GM23248 (cell line): ENCODE measurements at regions not wholly inside any gene's neighbourhood (a gene's known extent, or its start where the extent isn't known, plus 50 kb on each side); places are given as distances from the start of the nearest gene placed in this dataset.

Source experiments
- DNase-seq: peaks from one replicate; pipeline ENCODE4 v3.0.0-alpha.2; 2015
- H2AFZ ChIP-seq: fragments of 200-600 bp; sonication (generic); 2 replicates; pipeline ENCODE4 v1.6.1; 2016; ENCODE audit warnings: antibody characterized with exemption
- H3F3A ChIP-seq: fragments of 200-600 bp; sonication (generic); 2 replicates; pipeline ENCODE4 v1.6.1; 2016; ENCODE audit warnings: mild to moderate bottlenecking, antibody characterized with exemption, mixed run types; ENCODE audit not compliant: insufficient read depth
- H3K27ac ChIP-seq: fragments of 200-600 bp; sonication (generic); 2 replicates; pipeline ENCODE4 v1.5.1; 2016; ENCODE audit warnings: mild to moderate bottlenecking
- H3K27me3 ChIP-seq: fragments of 200-600 bp; sonication (generic); replicated peaks from 2 replicates; pipeline ENCODE4 v1.6.1; 2016; ENCODE audit warnings: mild to moderate bottlenecking; ENCODE audit not compliant: insufficient read depth
- H3K36me3 ChIP-seq: fragments of 200-600 bp; sonication (generic); 2 replicates; pipeline ENCODE4 v1.6.1; 2016; ENCODE audit warnings: low read depth, mild to moderate bottlenecking
- H3K4me1 ChIP-seq: fragments of 200-600 bp; sonication (generic); 2 replicates; pipeline ENCODE4 v1.6.1; 2016; ENCODE audit warnings: mild to moderate bottlenecking; ENCODE audit not compliant: insufficient read depth
- H3K4me2 ChIP-seq: fragments of 200-600 bp; sonication (generic); one replicate; pipeline ENCODE4 v1.6.1; 2016; ENCODE audit warnings: mild to moderate bottlenecking; ENCODE audit not compliant: unreplicated experiment
- H3K4me3 ChIP-seq: fragments of 200-600 bp; sonication (generic); 2 replicates; pipeline ENCODE4 v1.5.1; 2016; ENCODE audit warnings: mild to moderate bottlenecking
- H3K79me2 ChIP-seq: fragments of 200-600 bp; sonication (generic); 2 replicates; pipeline ENCODE4 v1.6.1; 2016; ENCODE audit warnings: mild to moderate bottlenecking; ENCODE audit not compliant: insufficient read depth
- H3K9ac ChIP-seq: fragments of 200-600 bp; sonication (generic); 2 replicates; pipeline ENCODE4 v1.6.1; 2016; ENCODE audit warnings: mild to moderate bottlenecking
- H3K9me2 ChIP-seq: fragments of 200-600 bp; sonication (generic); 2 replicates; pipeline ENCODE4 v1.6.1; 2016; ENCODE audit warnings: mixed run types, mild to moderate bottlenecking, moderate library complexity; ENCODE audit not compliant: insufficient read depth
- H3K9me3 ChIP-seq: fragments of 200-600 bp; sonication (generic); one replicate; pipeline ENCODE4 v1.6.1; 2017; ENCODE audit warnings: low read depth
- H4K20me1 ChIP-seq: fragments of 200-600 bp; sonication (generic); 2 replicates; pipeline ENCODE4 v1.6.0; 2016; ENCODE audit not compliant: insufficient read depth
- EZH2 ChIP-seq: fragments of 200-600 bp; sonication (generic); IDR thresholded peaks from 2 replicates; pipeline ENCODE4 v1.6.1; 2018; ENCODE audit warnings: antibody characterized with exemption, mild to moderate bottlenecking; ENCODE audit not compliant: insufficient read depth, poor library complexity, severe bottlenecking
- EZH2phosphoT487 ChIP-seq: fragments of 200-600 bp; sonication (generic); IDR thresholded peaks from 2 replicates; pipeline ENCODE4 v1.6.1; 2018; ENCODE audit warnings: antibody characterized with exemption, moderate library complexity, mild to moderate bottlenecking, low read depth; ENCODE audit not compliant: insufficient read depth
- WGBS, 2 experiments: methylation state at CpG; one replicate each; pipeline ENCODE4 v1.1.6; 2015 to 2017; ENCODE audit warnings: low lambda C conversion rate in 2 of 2, low coverage in 1 of 2; ENCODE audit errors: missing lambda C conversion rate in 2 of 2; 5-methylcytosine and 5-hydroxymethylcytosine counted together
- in situ Hi-C: fragments of 300-500 bp; cut with MboI; formaldehyde crosslinking; loops from 2 replicates; pipeline ENCODE4 v1.15.0; 2020

DNA sequence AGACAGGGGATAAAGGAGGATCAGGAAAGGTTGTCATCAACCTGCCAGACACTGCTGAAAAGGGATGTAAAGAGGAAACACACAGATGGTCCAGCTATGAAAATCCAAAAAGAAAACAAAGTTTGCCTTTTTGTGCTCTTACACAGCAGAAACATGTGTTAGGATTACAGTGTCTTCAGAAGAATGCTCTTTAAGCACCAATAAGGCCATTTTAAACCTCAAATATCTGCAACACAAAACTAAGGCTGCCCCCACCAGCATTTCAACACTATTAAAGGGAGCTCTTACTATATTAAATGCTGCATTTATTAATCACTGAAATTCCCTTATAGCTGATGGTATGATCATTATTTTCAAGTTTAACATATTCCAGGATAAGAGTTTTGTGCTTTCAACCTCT lies 922.5 kb downstream of the NLGN4Y start:
- Histone ChIP-seq H3K36me3 (no peaks in the 10 kb centered on the region), H3K9ac (no peak overlapping the region), H3K4me3 (no peak overlapping the region), H3K9me3 (no peaks in the 10 kb centered on the region), H3K9me2 (no peaks in the 10 kb centered on the region), H4K20me1 (no peaks in the 10 kb centered on the region), H3K27ac (no peak overlapping the region), H2AFZ (no peak overlapping the region), H3K79me2 (no peaks in the 10 kb centered on the region), H3K4me2 (no peak overlapping the region), H3F3A (no peaks in the 10 kb centered on the region), H3K27me3 (no peaks in the 10 kb centered on the region), H3K4me1 (0 out of 2 replicates have a peak, but pooled peaks cover 7% of the 10 kb centered on the region)
- no peak for TF ChIP-seq EZH2phosphoT487
- peak; percentile 13 for DNase-seq
- in situ Hi-C loops: loop anchor here (25.0 kb wide), 1 partner anchor 90 kb away; no protein-coding TSS in a partner anchor

- H3K36me3 ChIP-seq: no peaks in the 10 kb centered on the region
- no peaks in the 10 kb centered on the region for H4K20me1 ChIP-seq
- no peaks in the 10 kb centered on the region for H3K9me3 ChIP-seq
- H2AFZ ChIP-seq: no peak overlapping the region
- no peaks in the 10 kb centered on the region for H3F3A ChIP-seq
- TF ChIP-seq EZH2phosphoT487: no peak
- TF ChIP-seq EZH2: no peak
- 0 out of 2 replicates have a peak, but pooled peaks cover 7% of the 10 kb centered on the region for H3K4me1 ChIP-seq
- DNase-seq: no peak
- no peaks in the 10 kb centered on the region for H3K27me3 ChIP-seq
- H3K27ac ChIP-seq: no peak overlapping the region
- no peak overlapping the region for H3K4me3 ChIP-seq
- in situ Hi-C loops: loop anchor here (25.0 kb wide), 1 partner anchor 89 kb away; no protein-coding TSS in a partner anchor
- H3K79me2 ChIP-seq: no peaks in the 10 kb centered on the region
- H3K9me2 ChIP-seq: no peaks in the 10 kb centered on the region
- no peak overlapping the region for H3K4me2 ChIP-seq
- no peak overlapping the region for H3K9ac ChIP-seq
- WGBS, 2 experiments: 93 to 100% methylated on average over 4 of the region's 4 CpGs
These were observed 923.6 kb downstream of the NLGN4Y start for GRCh38 chrY:15447959-15448358.

DNA sequence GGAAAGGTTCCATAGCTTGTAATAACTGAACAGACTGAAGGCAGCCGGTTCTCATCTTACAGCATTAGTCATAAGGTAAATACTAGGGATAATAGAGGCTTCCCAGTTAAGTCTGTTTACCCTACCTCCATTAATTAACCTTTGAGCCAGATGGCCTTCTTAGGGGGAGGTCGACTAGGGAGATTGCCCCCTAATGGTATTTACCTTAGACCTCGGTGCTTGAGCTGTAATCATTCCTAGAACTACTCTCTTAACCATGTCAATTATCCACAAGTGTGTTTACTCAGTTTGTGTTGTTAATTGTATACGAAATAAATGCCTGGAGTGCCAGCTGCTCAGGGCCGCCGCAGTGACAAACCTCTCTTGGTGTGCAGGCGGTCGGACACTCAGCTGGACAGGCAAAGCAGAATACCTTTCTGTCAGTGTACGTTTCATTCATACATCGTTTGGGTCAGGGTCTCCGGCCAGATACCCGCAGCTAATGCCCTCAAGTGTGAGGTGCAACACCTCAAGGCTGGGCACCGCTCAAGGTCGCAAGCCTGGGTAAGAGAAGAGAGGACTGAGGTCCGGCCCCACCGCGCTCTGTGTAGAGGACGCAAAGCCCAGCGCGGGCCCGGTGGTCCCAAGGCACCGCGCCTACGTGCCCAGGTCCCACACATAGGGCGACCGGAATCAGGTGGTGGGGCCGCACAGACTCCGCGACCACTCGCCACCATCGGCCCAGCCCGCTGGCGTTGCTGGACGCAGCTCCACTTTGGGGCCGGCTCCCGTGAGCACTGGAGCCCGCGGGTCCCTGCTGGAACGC lies 931.0 kb downstream of the NLGN4Y start:
- H2AFZ ChIP-seq: peak overlapping the region; percentile 82
- H3K4me3 ChIP-seq: peak overlapping the region; percentile 69
- in situ Hi-C loops: no loop called here

DNA sequence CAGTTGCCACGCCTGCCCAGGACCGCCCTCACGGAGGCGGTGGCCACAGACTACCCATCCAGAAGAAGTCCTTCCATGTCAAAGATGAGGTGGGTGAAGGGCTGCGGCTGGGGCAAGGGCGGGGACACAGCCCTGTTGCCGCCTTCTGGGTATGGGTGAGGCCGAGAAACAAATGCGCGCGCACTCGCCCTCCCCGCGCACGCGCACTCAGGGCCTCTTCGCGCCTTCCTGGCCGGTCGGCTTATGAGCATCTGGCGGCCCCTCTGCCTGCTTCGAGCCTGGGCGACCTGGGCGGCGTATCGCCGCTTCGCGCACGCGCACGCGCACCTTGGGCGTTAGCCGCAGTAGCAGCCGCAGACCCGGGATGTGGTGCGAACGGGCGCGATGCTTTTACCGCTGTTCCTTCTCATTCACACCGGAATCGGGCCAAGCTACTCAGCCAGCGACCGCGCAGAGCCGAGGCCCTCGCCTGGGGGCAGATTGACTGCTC lies 931.7 kb downstream of the NLGN4Y start:
- Histone ChIP-seq H3K9me3 (no peaks in the 10 kb centered on the region), H3K4me2 (peak overlapping the region; percentile 70), H3K79me2 (no peaks in the 10 kb centered on the region), H4K20me1 (no peaks in the 10 kb centered on the region), H3K27me3 (no peaks in the 10 kb centered on the region), H3K9ac (peak overlapping the region; percentile 68), H3K9me2 (no peaks in the 10 kb centered on the region), H3K36me3 (no peaks in the 10 kb centered on the region), H3K27ac (peak overlapping the region; percentile 53), H3F3A (peaks cover 3% of the 10 kb centered on the region; the same call in 1 of the 2 replicates), H2AFZ (peak overlapping the region; percentile 91), H3K4me3 (peak overlapping the region; percentile 69), H3K4me1 (no peaks in the 10 kb centered on the region)
- 1 to 2% methylated on average over 8 to 14 of the region's 49 CpGs for WGBS, 2 experiments
- TF ChIP-seq EZH2phosphoT487: no peak
- no peak for TF ChIP-seq EZH2
- peak; percentile 89 for DNase-seq
- in situ Hi-C loops: no loop called here

More for the DNA sequence above, 931.0 kb downstream of the NLGN4Y start:
- Histone ChIP-seq H3K9me3 (no peaks in the 10 kb centered on the region), H3F3A (peaks cover 3% of the 10 kb centered on the region; the same call in 1 of the 2 replicates), H3K9me2 (no peaks in the 10 kb centered on the region), H4K20me1 (no peaks in the 10 kb centered on the region), H3K27ac (no peak overlapping the region), H3K79me2 (no peaks in the 10 kb centered on the region), H3K4me2 (peak overlapping the region; percentile 28), H3K27me3 (no peaks in the 10 kb centered on the region), H3K9ac (peak overlapping the region; percentile 68), H3K36me3 (no peaks in the 10 kb centered on the region), H3K4me1 (no peaks in the 10 kb centered on the region)
- 18 to 23% methylated on average over 13 to 15 of the region's 39 CpGs for WGBS, 2 experiments
- peak; percentile 19 for DNase-seq
- no peak for TF ChIP-seq EZH2phosphoT487
- TF ChIP-seq EZH2: no peak
